ES-I3 (cell line): ENCODE measurements at regions not wholly inside any gene's neighbourhood (a gene's known extent, or its start where the extent isn't known, plus 50 kb on each side); places are given as distances from the start of the nearest gene placed in this dataset.
"Not testable (repeated sequence)": the region's sequence is repeated elsewhere in the genome, so short reads cannot be mapped to it uniquely, and the experiment has no call there.

ENCODE experiments used
- H3K36me3 ChIP-seq: 2 replicates; pipeline ENCODE4 v1.6.1; 2013; ENCODE audit warnings: mild to moderate bottlenecking, low read length, control low read depth, moderate library complexity; ENCODE audit not compliant: insufficient read depth
- H3K4me1 ChIP-seq: 2 replicates; pipeline ENCODE4 v1.6.1; 2013; ENCODE audit warnings: mild to moderate bottlenecking, control low read depth, low read length; ENCODE audit not compliant: insufficient read depth
- H3K9ac ChIP-seq: 2 replicates; pipeline ENCODE4 v1.6.1; 2013; ENCODE audit warnings: low read depth, mild to moderate bottlenecking, low read length, moderate library complexity
- H3K9me3 ChIP-seq: 2 replicates; pipeline ENCODE4 v1.6.1; 2013; ENCODE audit warnings: mild to moderate bottlenecking, low read length, moderate library complexity; ENCODE audit not compliant: control insufficient read depth, insufficient read depth

- Histone ChIP-seq H3K36me3 (no peaks in the 10 kb centered on the region), H3K4me1 (peaks cover 16% of the 10 kb centered on the region; the same call in 1 of the 2 replicates), H3K9me3 (no peaks in the 10 kb centered on the region), H3K9ac (no peak overlapping the region)
Observed at GRCh38 chr13:94824601-94825000, 112.3 kb upstream of the SOX21 start.

- H3K9ac ChIP-seq = no peak overlapping the region
- H3K4me1 ChIP-seq = peaks cover 16% of the 10 kb centered on the region; the same call in 1 of the 2 replicates
- H3K9me3 ChIP-seq = no peaks in the 10 kb centered on the region
- H3K36me3 ChIP-seq = no peaks in the 10 kb centered on the region
Observed at GRCh38 chr13:94822356-94822755, 110.0 kb upstream of the SOX21 start.

GRCh38 chr13:94816256-94816655 lies 103.9 kb upstream of the SOX21 start:
- Histone ChIP-seq H3K4me1 (0 out of 2 replicates have a peak, but pooled peaks cover 6% of the 10 kb centered on the region), H3K9ac (no peak overlapping the region), H3K9me3 (no peaks in the 10 kb centered on the region), H3K36me3 (no peaks in the 10 kb centered on the region)

GRCh38 chr13:94813920-94814475 lies 101.7 kb upstream of the SOX21 start:
- Histone ChIP-seq H3K9me3 (no peaks in the 10 kb centered on the region), H3K36me3 (no peaks in the 10 kb centered on the region), H3K4me1 (0 out of 2 replicates have a peak, but pooled peaks cover 6% of the 10 kb centered on the region), H3K9ac (no peak overlapping the region)

GRCh38 chr13:94811753-94812152 lies 99.4 kb upstream of the SOX21 start:
- Histone ChIP-seq H3K4me1 (0 out of 2 replicates have a peak, but pooled peaks cover 6% of the 10 kb centered on the region), H3K9me3 (no peaks in the 10 kb centered on the region), H3K9ac (no peak overlapping the region), H3K36me3 (no peaks in the 10 kb centered on the region)

GRCh38 chr13:94800423-94800822 lies 88.1 kb upstream of the SOX21 start:
- H3K9me3 ChIP-seq = no peaks in the 10 kb centered on the region
- no peaks in the 10 kb centered on the region; the same call in 1 of the 2 replicates for H3K36me3 ChIP-seq
- H3K9ac ChIP-seq = no peak overlapping the region
- H3K4me1 ChIP-seq = no peaks in the 10 kb centered on the region

GRCh38 chr13:94799299-94799698 lies 87.0 kb upstream of the SOX21 start:
- no peaks in the 10 kb centered on the region for H3K36me3 ChIP-seq
- H3K9me3 ChIP-seq = no peaks in the 10 kb centered on the region
- no peaks in the 10 kb centered on the region for H3K4me1 ChIP-seq
- no peak overlapping the region for H3K9ac ChIP-seq

GRCh38 chr13:94798738-94799137 lies 86.4 kb upstream of the SOX21 start:
- H3K9ac ChIP-seq = no peak overlapping the region
- no peaks in the 10 kb centered on the region for H3K36me3 ChIP-seq
- H3K9me3 ChIP-seq = no peaks in the 10 kb centered on the region
- no peaks in the 10 kb centered on the region for H3K4me1 ChIP-seq

- Histone ChIP-seq H3K4me1 (no peaks in the 10 kb centered on the region), H3K9ac (no peak overlapping the region), H3K9me3 (no peaks in the 10 kb centered on the region), H3K36me3 (no peaks in the 10 kb centered on the region)
Observed at GRCh38 chr13:94795292-94795691, 82.9 kb upstream of the SOX21 start.

- H3K9ac ChIP-seq, H3K4me1 ChIP-seq, H3K36me3 ChIP-seq, H3K9me3 ChIP-seq: not testable (repeated sequence)
Observed at GRCh38 chr13:94786246-94786645, 73.9 kb upstream of the SOX21 start.

- Histone ChIP-seq H3K9ac (no peak overlapping the region), H3K4me1 (peaks cover 9% of the 10 kb centered on the region; the same call in 1 of the 2 replicates), H3K9me3 (peaks cover 6% of the 10 kb centered on the region; the same call in 1 of the 2 replicates), H3K36me3 (no peaks in the 10 kb centered on the region)
Observed at GRCh38 chr13:94784066-94784465, 71.7 kb upstream of the SOX21 start.

GRCh38 chr13:94783489-94783888 lies 71.1 kb upstream of the SOX21 start:
- Histone ChIP-seq H3K36me3 (no peaks in the 10 kb centered on the region), H3K9ac (no peak overlapping the region), H3K4me1 (peaks cover 9% of the 10 kb centered on the region; the same call in 1 of the 2 replicates), H3K9me3 (peaks cover 6% of the 10 kb centered on the region; the same call in 1 of the 2 replicates)

GRCh38 chr13:94780421-94780820 lies 68.1 kb upstream of the SOX21 start:
- H3K36me3 ChIP-seq = no peaks in the 10 kb centered on the region
- peaks cover 6% of the 10 kb centered on the region; the same call in 1 of the 2 replicates for H3K9me3 ChIP-seq
- H3K4me1 ChIP-seq = peaks cover 9% of the 10 kb centered on the region; the same call in 1 of the 2 replicates
- H3K9ac ChIP-seq = no peak overlapping the region

- no peak overlapping the region for H3K9ac ChIP-seq
- H3K4me1 ChIP-seq = peaks cover 9% of the 10 kb centered on the region; the same call in 1 of the 2 replicates
- peaks cover 6% of the 10 kb centered on the region; the same call in 1 of the 2 replicates for H3K9me3 ChIP-seq
- no peaks in the 10 kb centered on the region for H3K36me3 ChIP-seq
Observed at GRCh38 chr13:94778986-94779385, 66.6 kb upstream of the SOX21 start.

- no peaks in the 10 kb centered on the region for H3K36me3 ChIP-seq
- H3K4me1 ChIP-seq = peaks cover 9% of the 10 kb centered on the region; the same call in 1 of the 2 replicates
- H3K9ac ChIP-seq = no peak overlapping the region
- peaks cover 6% of the 10 kb centered on the region; the same call in 1 of the 2 replicates for H3K9me3 ChIP-seq
Observed at GRCh38 chr13:94778585-94778984, 66.2 kb upstream of the SOX21 start.
